Activated naive CD4-positive, alpha-beta T cell treated with anti-CD3 and anti-CD28 coated beads, Interleukin-2, amount 50 U/mL, for 16 hours (primary cell): ENCODE measurements at regions not wholly inside any gene's neighbourhood (a gene's known extent, or its start where the extent isn't known, plus 50 kb on each side); places are given as distances from the start of the nearest gene placed in this dataset.
"Not testable (repeated sequence)": the region's sequence is repeated elsewhere in the genome, so short reads cannot be mapped to it uniquely, and the experiment has no call there.

Source experiments
- DNase-seq: peaks from one replicate; pipeline ENCODE4 v3.0.0-alpha.2; 2020

- not testable (repeated sequence) for DNase-seq
Observed at GRCh38 chr17:45554479-45554878, 64.0 kb upstream of the PLEKHM1 start.

GRCh38 chr17:45558821-45559220 is 68.3 kb upstream of the PLEKHM1 start:
- DNase-seq, result not testable (repeated sequence)

GRCh38 chr17:45562868-45563267 is 72.3 kb upstream of the PLEKHM1 start:
- not testable (repeated sequence) for DNase-seq

- DNase-seq, result not testable (repeated sequence)
Observed at GRCh38 chr17:45563283-45563682, 72.8 kb upstream of the PLEKHM1 start.

- DNase-seq, result not testable (repeated sequence)
Observed at GRCh38 chr17:45568275-45568674, 77.8 kb upstream of the PLEKHM1 start.

- DNase-seq, result not testable (repeated sequence)
Observed at GRCh38 chr17:45573326-45573725, 82.8 kb upstream of the PLEKHM1 start.

- DNase-seq, result no peak
Observed at GRCh38 chr17:45573924-45574770, 83.6 kb upstream of the PLEKHM1 start.

GRCh38 chr17:45575126-45575885 is 84.8 kb upstream of the PLEKHM1 start:
- no peak for DNase-seq

- DNase-seq, result not testable (repeated sequence)
Observed at GRCh38 chr17:45576527-45577307, 86.2 kb upstream of the PLEKHM1 start.

GRCh38 chr17:45577571-45578279 is 87.2 kb upstream of the PLEKHM1 start:
- DNase-seq, result no peak

GRCh38 chr17:45578516-45579455 is 88.3 kb upstream of the PLEKHM1 start:
- DNase-seq, result no peak

- no peak for DNase-seq
Observed at GRCh38 chr17:45579529-45580495, 89.3 kb upstream of the PLEKHM1 start.

GRCh38 chr17:45580924-45581323 is 90.4 kb upstream of the PLEKHM1 start:
- no peak for DNase-seq

- DNase-seq, result no peak
Observed at GRCh38 chr17:45581860-45582259, 91.3 kb upstream of the PLEKHM1 start.

- DNase-seq, result peak; percentile 66
Observed at GRCh38 chr17:45584092-45585036, 93.8 kb upstream of the PLEKHM1 start.

GRCh38 chr17:45585037-45585733 is 94.7 kb upstream of the PLEKHM1 start:
- peak; percentile 88 for DNase-seq

- DNase-seq, result not testable (repeated sequence)
Observed at GRCh38 chr17:45585794-45586650, 95.5 kb upstream of the PLEKHM1 start.
